ENCODE measurements at regions not wholly inside any gene's neighbourhood (a gene's known extent, or its start where the extent isn't known, plus 50 kb on each side); places are given as distances from the start of the nearest gene placed in this dataset.

DNA sequence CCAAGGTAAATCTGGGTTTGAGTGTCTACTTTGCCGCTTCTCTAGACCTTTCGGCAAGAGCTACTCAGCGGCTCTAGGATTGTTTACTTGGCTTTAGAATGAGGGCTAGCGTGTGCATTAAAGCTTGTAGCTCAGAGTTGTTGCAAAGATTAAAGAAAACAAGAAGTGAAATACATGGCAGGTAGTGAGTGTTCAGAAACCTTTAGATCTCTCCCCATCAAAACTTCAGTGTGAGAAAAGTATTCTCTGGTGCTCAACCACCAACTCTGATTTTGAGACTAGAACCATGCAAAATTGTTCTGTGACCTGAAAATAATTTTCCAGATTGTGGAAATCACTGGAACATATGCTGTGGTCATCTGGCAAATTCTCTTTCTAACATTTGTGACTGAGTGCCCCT is 512.0 kb downstream of the CMPK2 start:
- Mint-ChIP-seq H3K4me3 (no peak overlapping the region), H3K36me3 (no peaks in the 10 kb centered on the region), H3K4me1 (no peaks in the 10 kb centered on the region), H3K27me3 (no peaks in the 10 kb centered on the region), H3K27ac (no peak overlapping the region), H3K9me3 (peaks cover 0 to 8% (median 0%) of the 10 kb centered on the region in 11 donors)
- DNase-seq (no peak), ATAC-seq (no peak)
- Histone ChIP-seq H3K4me3 (ENCODE audit: low read length) (no peak overlapping the region), H3K36me3 (ENCODE audit: control insufficient read depth in 2 of 3, insufficient read depth in 3 of 3, low read length in 3 of 3) (no peaks in the 10 kb centered on the region), H3K9me3 (ENCODE audit: control insufficient read depth in 2 of 3, low read length in 3 of 3) (no peaks in the 10 kb centered on the region), H3K27ac (ENCODE audit: low read depth, low read length) (no peak overlapping the region), H3K27me3 (ENCODE audit: control insufficient read depth in 2 of 2, insufficient read depth in 2 of 2, low read length in 2 of 2) (no peaks in the 10 kb centered on the region), H3K4me1 (ENCODE audit: control insufficient read depth in 2 of 2, insufficient read depth in 2 of 2, low read length in 2 of 2) (no peaks in the 10 kb centered on the region)
- ChIA-PET POLR2A (no interaction called here), CTCF (no interaction called here)
- intact Hi-C loops (cut with micrococcal nuclease): no loop called here

DNA sequence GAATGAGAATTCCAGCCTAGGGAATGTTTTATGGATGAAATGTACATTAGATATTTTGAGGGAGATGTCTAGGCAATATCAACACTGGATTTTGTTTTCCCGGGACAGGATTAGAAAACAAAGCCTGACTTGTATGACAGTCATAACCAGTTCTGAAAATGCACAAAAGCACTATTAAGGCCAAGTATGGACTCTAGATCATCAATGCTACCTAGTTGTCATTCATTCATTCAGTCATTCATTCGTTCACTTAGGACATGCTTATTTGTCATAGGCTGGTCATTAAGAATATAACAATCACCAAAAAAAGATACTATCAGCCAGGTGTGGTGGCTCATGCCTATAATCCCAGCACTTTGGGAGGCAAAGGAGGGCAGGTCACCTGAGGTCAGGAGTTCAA is 511.2 kb downstream of the CMPK2 start:
- no peak overlapping the region for H3K27ac Mint-ChIP-seq
- POLR2A ChIA-PET: no interaction called here

GRCh38 chr2:6355886-6356761 is 509.6 kb downstream of the CMPK2 start:
- Histone ChIP-seq H3K9me3 (ENCODE audit: control insufficient read depth in 2 of 3, low read length in 3 of 3) (no peaks in the 10 kb centered on the region), H3K27ac (ENCODE audit: low read depth, low read length) (no peak overlapping the region), H3K4me3 (ENCODE audit: low read length) (no peak overlapping the region), H3K4me1 (ENCODE audit: control insufficient read depth in 2 of 2, insufficient read depth in 2 of 2, low read length in 2 of 2) (no peaks in the 10 kb centered on the region), H3K27me3 (ENCODE audit: control insufficient read depth in 2 of 2, insufficient read depth in 2 of 2, low read length in 2 of 2) (no peaks in the 10 kb centered on the region), H3K36me3 (ENCODE audit: control insufficient read depth in 2 of 3, insufficient read depth in 3 of 3, low read length in 3 of 3) (no peaks in the 10 kb centered on the region)
- ChIA-PET CTCF (no interaction called here), POLR2A (no interaction called here)
- H3K9me3 Mint-ChIP-seq: peaks cover 0 to 7% (median 0%) of the 10 kb centered on the region in 11 donors
- DNase-seq (no peak), ATAC-seq (no peak)
- H3K4me3 Mint-ChIP-seq: no peak overlapping the region
- no peak overlapping the region for H3K27ac Mint-ChIP-seq
- H3K4me1 Mint-ChIP-seq: no peaks in the 10 kb centered on the region
- intact Hi-C loops (cut with micrococcal nuclease): no loop called here
- H3K36me3 Mint-ChIP-seq: no peaks in the 10 kb centered on the region
- no peaks in the 10 kb centered on the region for H3K27me3 Mint-ChIP-seq

More for the DNA sequence above, 511.2 kb downstream of the CMPK2 start:
- ATAC-seq: no peak
- CTCF ChIA-PET: no interaction called here
- no peaks in the 10 kb centered on the region for H3K27me3 ChIP-seq (ENCODE audit: control insufficient read depth in 2 of 2, insufficient read depth in 2 of 2, low read length in 2 of 2)
- no peaks in the 10 kb centered on the region for H3K9me3 ChIP-seq (ENCODE audit: control insufficient read depth in 2 of 3, low read length in 3 of 3)
- no peaks in the 10 kb centered on the region for H3K36me3 Mint-ChIP-seq
- no peak overlapping the region for H3K27ac ChIP-seq (ENCODE audit: low read depth, low read length)
- no peak overlapping the region for H3K4me3 Mint-ChIP-seq
- no peaks in the 10 kb centered on the region for H3K27me3 Mint-ChIP-seq
- no peak for DNase-seq
- H3K4me1 Mint-ChIP-seq: no peaks in the 10 kb centered on the region
- H3K36me3 ChIP-seq (ENCODE audit: control insufficient read depth in 2 of 3, insufficient read depth in 3 of 3, low read length in 3 of 3): no peaks in the 10 kb centered on the region
- H3K4me3 ChIP-seq (ENCODE audit: low read length): no peak overlapping the region
- H3K4me1 ChIP-seq (ENCODE audit: control insufficient read depth in 2 of 2, insufficient read depth in 2 of 2, low read length in 2 of 2): no peaks in the 10 kb centered on the region
- peaks cover 0 to 8% (median 0%) of the 10 kb centered on the region in 11 donors for H3K9me3 Mint-ChIP-seq
- intact Hi-C loops (cut with micrococcal nuclease): no loop called here

DNA sequence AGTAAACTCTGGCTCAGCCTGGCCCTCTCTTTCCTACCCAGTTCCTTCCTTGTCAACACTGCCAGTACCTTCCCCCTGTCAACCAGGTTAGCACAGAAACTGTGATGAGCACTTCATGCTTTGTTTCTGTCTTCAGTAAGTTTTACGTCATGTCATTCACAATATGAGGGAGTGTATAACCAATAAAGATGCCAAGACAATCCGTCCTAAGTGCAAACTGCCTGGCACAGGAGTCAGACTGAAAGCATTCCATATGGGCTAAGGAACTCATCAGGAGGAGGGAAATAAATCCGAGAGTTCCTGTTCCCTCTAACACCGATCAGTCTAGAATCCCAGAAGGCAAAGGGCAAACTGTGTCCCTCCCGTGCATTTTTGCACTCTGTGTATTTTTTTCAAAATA is 507.2 kb downstream of the CMPK2 start:
- Histone ChIP-seq H3K27ac (ENCODE audit: low read depth, low read length) (no peak overlapping the region), H3K4me1 (ENCODE audit: control insufficient read depth in 2 of 2, insufficient read depth in 2 of 2, low read length in 2 of 2) (no peaks in the 10 kb centered on the region), H3K9me3 (ENCODE audit: control insufficient read depth in 2 of 3, low read length in 3 of 3) (no peaks in the 10 kb centered on the region), H3K4me3 (ENCODE audit: low read length) (no peak overlapping the region), H3K27me3 (ENCODE audit: control insufficient read depth in 2 of 2, insufficient read depth in 2 of 2, low read length in 2 of 2) (no peaks in the 10 kb centered on the region), H3K36me3 (ENCODE audit: control insufficient read depth in 2 of 3, insufficient read depth in 3 of 3, low read length in 3 of 3) (no peaks in the 10 kb centered on the region)
- Mint-ChIP-seq H3K27ac (no peak overlapping the region), H3K36me3 (no peaks in the 10 kb centered on the region), H3K4me3 (no peak overlapping the region), H3K27me3 (no peaks in the 10 kb centered on the region), H3K4me1 (no peaks in the 10 kb centered on the region), H3K9me3 (peaks cover 0 to 7% (median 2%) of the 10 kb centered on the region in 11 donors)
- intact Hi-C loops (cut with micrococcal nuclease): no loop called here
- ATAC-seq: no peak
- no peak for DNase-seq
- ChIA-PET CTCF (no interaction called here), POLR2A (no interaction called here)

DNA sequence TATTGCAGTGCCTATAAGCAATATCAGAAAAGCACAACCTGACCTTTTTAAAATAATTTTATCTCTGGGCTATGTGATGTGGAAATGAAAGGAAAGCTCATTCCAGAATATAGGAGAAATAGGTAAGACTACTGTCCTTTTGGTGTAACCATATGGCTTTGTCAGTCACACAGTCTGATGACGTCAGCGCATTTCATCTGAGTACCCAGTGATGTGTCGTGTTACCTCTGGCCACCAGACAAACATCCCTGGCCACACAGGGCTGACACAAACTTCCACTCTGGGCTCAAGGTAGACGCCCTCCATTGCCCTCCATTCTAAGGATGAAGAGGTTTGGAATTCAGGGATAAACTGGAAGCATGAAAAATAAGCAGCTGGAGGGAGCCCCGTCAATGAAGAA is 506.7 kb downstream of the CMPK2 start:
- no peak overlapping the region for H3K27ac ChIP-seq (ENCODE audit: low read depth, low read length)
- H3K27me3 Mint-ChIP-seq: no peaks in the 10 kb centered on the region
- H3K4me3 ChIP-seq (ENCODE audit: low read length): no peak overlapping the region
- no peaks in the 10 kb centered on the region for H3K36me3 Mint-ChIP-seq
- H3K4me3 Mint-ChIP-seq: no peak overlapping the region
- POLR2A ChIA-PET: no interaction called here
- H3K4me1 Mint-ChIP-seq: no peaks in the 10 kb centered on the region
- CTCF ChIA-PET: no interaction called here
- no peaks in the 10 kb centered on the region for H3K9me3 ChIP-seq (ENCODE audit: control insufficient read depth in 2 of 3, low read length in 3 of 3)
- H3K27me3 ChIP-seq (ENCODE audit: control insufficient read depth in 2 of 2, insufficient read depth in 2 of 2, low read length in 2 of 2): no peaks in the 10 kb centered on the region
- peaks cover 0 to 7% (median 2%) of the 10 kb centered on the region in 11 donors for H3K9me3 Mint-ChIP-seq
- ATAC-seq: no peak
- intact Hi-C loops (cut with micrococcal nuclease): no loop called here
- H3K4me1 ChIP-seq (ENCODE audit: control insufficient read depth in 2 of 2, insufficient read depth in 2 of 2, low read length in 2 of 2): no peaks in the 10 kb centered on the region
- no peak overlapping the region for H3K27ac Mint-ChIP-seq
- H3K36me3 ChIP-seq (ENCODE audit: control insufficient read depth in 2 of 3, insufficient read depth in 3 of 3, low read length in 3 of 3): no peaks in the 10 kb centered on the region
- DNase-seq: no peak

GRCh38 chr2:6359964-6360363 is 505.7 kb downstream of the CMPK2 start:
- Histone ChIP-seq H3K36me3 (ENCODE audit: control insufficient read depth in 2 of 3, insufficient read depth in 3 of 3, low read length in 3 of 3) (no peaks in the 10 kb centered on the region), H3K27ac (ENCODE audit: low read depth, low read length) (no peak overlapping the region), H3K4me1 (ENCODE audit: control insufficient read depth in 2 of 2, insufficient read depth in 2 of 2, low read length in 2 of 2) (no peaks in the 10 kb centered on the region), H3K9me3 (ENCODE audit: control insufficient read depth in 2 of 3, low read length in 3 of 3) (no peaks in the 10 kb centered on the region), H3K27me3 (ENCODE audit: control insufficient read depth in 2 of 2, insufficient read depth in 2 of 2, low read length in 2 of 2) (no peaks in the 10 kb centered on the region), H3K4me3 (ENCODE audit: low read length) (no peak overlapping the region)
- no peaks in the 10 kb centered on the region for H3K4me1 Mint-ChIP-seq
- ChIA-PET CTCF (no interaction called here), POLR2A (no interaction called here)
- H3K36me3 Mint-ChIP-seq: no peaks in the 10 kb centered on the region
- H3K9me3 Mint-ChIP-seq: peaks cover 0 to 7% (median 2%) of the 10 kb centered on the region in 11 donors
- no peak for ATAC-seq
- H3K27me3 Mint-ChIP-seq: no peaks in the 10 kb centered on the region
- no peak overlapping the region for H3K27ac Mint-ChIP-seq
- intact Hi-C loops (cut with micrococcal nuclease): no loop called here
- H3K4me3 Mint-ChIP-seq: no peak overlapping the region
- DNase-seq: no peak

- intact Hi-C loops (cut with micrococcal nuclease): no loop called here
- Histone ChIP-seq H3K27me3 (ENCODE audit: control insufficient read depth in 2 of 2, insufficient read depth in 2 of 2, low read length in 2 of 2) (no peaks in the 10 kb centered on the region), H3K9me3 (ENCODE audit: control insufficient read depth in 2 of 3, low read length in 3 of 3) (no peaks in the 10 kb centered on the region), H3K27ac (ENCODE audit: low read depth, low read length) (no peak overlapping the region), H3K4me3 (ENCODE audit: low read length) (no peak overlapping the region), H3K36me3 (ENCODE audit: control insufficient read depth in 2 of 3, insufficient read depth in 3 of 3, low read length in 3 of 3) (no peaks in the 10 kb centered on the region), H3K4me1 (ENCODE audit: control insufficient read depth in 2 of 2, insufficient read depth in 2 of 2, low read length in 2 of 2) (no peaks in the 10 kb centered on the region)
- no peak for ATAC-seq
- no peaks in the 10 kb centered on the region for H3K4me1 Mint-ChIP-seq
- peaks cover 0 to 4% (median 0%) of the 10 kb centered on the region in 5 donors for H3K27me3 Mint-ChIP-seq
- no peak overlapping the region for H3K4me3 Mint-ChIP-seq
- no peaks in the 10 kb centered on the region for H3K36me3 Mint-ChIP-seq
- ChIA-PET POLR2A (no interaction called here), CTCF (no interaction called here)
- H3K9me3 Mint-ChIP-seq: peaks cover 0 to 4% (median 0%) of the 10 kb centered on the region in 11 donors
- no peak overlapping the region for H3K27ac Mint-ChIP-seq
- DNase-seq: no peak
Measured at GRCh38 chr2:6362671-6363450, 502.8 kb downstream of the CMPK2 start.
